Skin epidermis (tissue), 12 donors: ENCODE measurements at regions not wholly inside any gene's neighbourhood (a gene's known extent, or its start where the extent isn't known, plus 50 kb on each side); places are given as distances from the start of the nearest gene placed in this dataset.
"Not testable (repeated sequence)": the region's sequence is repeated elsewhere in the genome, so short reads cannot be mapped to it uniquely, and the experiment has no call there.

Source experiments
- H3K27ac ChIP-seq, 21 experiments: fragments of 200-600 bp; sonication (generic) in 11 of 21; one replicate each; pipeline ENCODE4 v1.5.0; 2020; ENCODE audit warnings: mild to moderate bottlenecking in 3 of 21, inconsistent platforms in 2 of 21, moderate library complexity in 2 of 21
- H3K4me3 ChIP-seq, 7 experiments: fragments of 200-600 bp; sonication (generic) in 2 of 7; one replicate each; pipeline ENCODE4 v1.5.0; 2020; ENCODE audit warnings: inconsistent platforms in 2 of 7, mild to moderate bottlenecking in 2 of 7, moderate library complexity in 1 of 7

- Histone ChIP-seq H3K27ac (no peak overlapping the region), H3K4me3 (no peak overlapping the region)
Measured at GRCh38 chr2:16224298-16225045, 284.1 kb downstream of the MYCN start.

GRCh38 chr2:16223841-16224177 lies 283.5 kb downstream of the MYCN start:
- Histone ChIP-seq H3K27ac (no peak overlapping the region), H3K4me3 (no peak overlapping the region)

GRCh38 chr2:16223161-16223840 lies 283.0 kb downstream of the MYCN start:
- Histone ChIP-seq H3K27ac (no peak overlapping the region), H3K4me3 (no peak overlapping the region)

- no peak overlapping the region for H3K27ac ChIP-seq
- H3K4me3 ChIP-seq, result no peak overlapping the region
Measured at GRCh38 chr2:16222326-16222725, 282.0 kb downstream of the MYCN start.

GRCh38 chr2:16221461-16222010 lies 281.2 kb downstream of the MYCN start:
- H3K4me3 ChIP-seq, result no peak overlapping the region
- no peak overlapping the region for H3K27ac ChIP-seq

GRCh38 chr2:16219292-16219975 lies 279.1 kb downstream of the MYCN start:
- Histone ChIP-seq H3K4me3 (no peak overlapping the region), H3K27ac (no peak overlapping the region)

- H3K27ac ChIP-seq, result no peak overlapping the region
- no peak overlapping the region for H3K4me3 ChIP-seq
Measured at GRCh38 chr2:16218625-16219024, 278.3 kb downstream of the MYCN start.

GRCh38 chr2:16218161-16218560 lies 277.8 kb downstream of the MYCN start:
- H3K27ac ChIP-seq, result no peak overlapping the region
- H3K4me3 ChIP-seq, result no peak overlapping the region

GRCh38 chr2:16217741-16218140 lies 277.4 kb downstream of the MYCN start:
- not testable (repeated sequence) for H3K27ac ChIP-seq, H3K4me3 ChIP-seq

- Histone ChIP-seq H3K4me3 (no peak overlapping the region), H3K27ac (no peak overlapping the region)
Measured at GRCh38 chr2:16217291-16217690, 276.9 kb downstream of the MYCN start.

- Histone ChIP-seq H3K4me3 (no peak overlapping the region), H3K27ac (no peak overlapping the region)
Measured at GRCh38 chr2:16216558-16216945, 276.2 kb downstream of the MYCN start.

- no peak overlapping the region for H3K27ac ChIP-seq
Measured at GRCh38 chr2:16215902-16216557, 275.7 kb downstream of the MYCN start.

GRCh38 chr2:16214861-16215260 lies 274.5 kb downstream of the MYCN start:
- Histone ChIP-seq H3K27ac (no peak overlapping the region), H3K4me3 (no peak overlapping the region)

More at GRCh38 chr2:16215902-16216557, 275.7 kb downstream of the MYCN start:
- no peak overlapping the region for H3K4me3 ChIP-seq

GRCh38 chr2:16214391-16214790 lies 274.0 kb downstream of the MYCN start:
- no peak overlapping the region for H3K27ac ChIP-seq
- no peak overlapping the region for H3K4me3 ChIP-seq

GRCh38 chr2:16212321-16212720 lies 272.0 kb downstream of the MYCN start:
- no peak overlapping the region for H3K27ac ChIP-seq
- H3K4me3 ChIP-seq, result no peak overlapping the region

GRCh38 chr2:16211341-16211740 lies 271.0 kb downstream of the MYCN start:
- Histone ChIP-seq H3K27ac (no peak overlapping the region), H3K4me3 (no peak overlapping the region)

- Histone ChIP-seq H3K4me3 (no peak overlapping the region), H3K27ac (no peak overlapping the region)
Measured at GRCh38 chr2:16210841-16211240, 270.5 kb downstream of the MYCN start.

- Histone ChIP-seq H3K4me3 (no peak overlapping the region), H3K27ac (no peak overlapping the region)
Measured at GRCh38 chr2:16209799-16210198, 269.4 kb downstream of the MYCN start.

- no peak overlapping the region for H3K27ac ChIP-seq
- no peak overlapping the region for H3K4me3 ChIP-seq
Measured at GRCh38 chr2:16208921-16209320, 268.6 kb downstream of the MYCN start.

GRCh38 chr2:16208241-16208797 lies 268.0 kb downstream of the MYCN start:
- Histone ChIP-seq H3K4me3 (no peak overlapping the region), H3K27ac (no peak overlapping the region)
